ENCODE measurements at regions not wholly inside any gene's neighbourhood (a gene's known extent, or its start where the extent isn't known, plus 50 kb on each side); places are given as distances from the start of the nearest gene placed in this dataset.

DNA sequence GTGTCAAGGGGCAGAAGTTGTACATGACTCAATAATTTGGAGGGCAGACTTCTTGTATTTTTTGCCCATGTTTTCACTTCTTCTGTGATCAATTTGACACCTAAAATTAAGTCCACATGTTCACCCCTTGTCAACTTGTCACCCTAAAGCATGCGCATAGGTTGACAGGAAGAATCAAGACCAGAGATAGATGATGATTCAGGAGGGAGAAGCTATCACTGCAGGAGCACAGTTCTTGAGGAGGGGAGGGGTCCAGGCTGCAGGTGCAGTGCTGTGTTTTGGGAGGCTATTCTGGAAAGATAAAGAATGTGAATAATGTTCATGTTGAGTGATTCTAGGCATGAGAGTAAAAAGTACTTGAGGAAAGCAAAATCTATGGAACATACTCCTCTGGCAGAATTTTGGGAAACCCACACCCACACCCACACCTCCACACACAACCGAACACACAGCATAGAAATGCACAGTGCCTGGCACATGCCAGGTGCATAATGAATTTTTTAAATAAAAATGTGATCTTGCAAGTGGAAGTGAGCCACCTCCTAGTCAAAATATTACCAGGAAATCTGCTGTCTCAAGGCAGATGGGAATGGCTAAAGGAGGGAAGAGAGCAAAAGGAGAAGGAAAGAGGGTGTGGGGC lies 249.2 kb upstream of the MEX3C start:
- TF ChIP-seq, protein P1, sequence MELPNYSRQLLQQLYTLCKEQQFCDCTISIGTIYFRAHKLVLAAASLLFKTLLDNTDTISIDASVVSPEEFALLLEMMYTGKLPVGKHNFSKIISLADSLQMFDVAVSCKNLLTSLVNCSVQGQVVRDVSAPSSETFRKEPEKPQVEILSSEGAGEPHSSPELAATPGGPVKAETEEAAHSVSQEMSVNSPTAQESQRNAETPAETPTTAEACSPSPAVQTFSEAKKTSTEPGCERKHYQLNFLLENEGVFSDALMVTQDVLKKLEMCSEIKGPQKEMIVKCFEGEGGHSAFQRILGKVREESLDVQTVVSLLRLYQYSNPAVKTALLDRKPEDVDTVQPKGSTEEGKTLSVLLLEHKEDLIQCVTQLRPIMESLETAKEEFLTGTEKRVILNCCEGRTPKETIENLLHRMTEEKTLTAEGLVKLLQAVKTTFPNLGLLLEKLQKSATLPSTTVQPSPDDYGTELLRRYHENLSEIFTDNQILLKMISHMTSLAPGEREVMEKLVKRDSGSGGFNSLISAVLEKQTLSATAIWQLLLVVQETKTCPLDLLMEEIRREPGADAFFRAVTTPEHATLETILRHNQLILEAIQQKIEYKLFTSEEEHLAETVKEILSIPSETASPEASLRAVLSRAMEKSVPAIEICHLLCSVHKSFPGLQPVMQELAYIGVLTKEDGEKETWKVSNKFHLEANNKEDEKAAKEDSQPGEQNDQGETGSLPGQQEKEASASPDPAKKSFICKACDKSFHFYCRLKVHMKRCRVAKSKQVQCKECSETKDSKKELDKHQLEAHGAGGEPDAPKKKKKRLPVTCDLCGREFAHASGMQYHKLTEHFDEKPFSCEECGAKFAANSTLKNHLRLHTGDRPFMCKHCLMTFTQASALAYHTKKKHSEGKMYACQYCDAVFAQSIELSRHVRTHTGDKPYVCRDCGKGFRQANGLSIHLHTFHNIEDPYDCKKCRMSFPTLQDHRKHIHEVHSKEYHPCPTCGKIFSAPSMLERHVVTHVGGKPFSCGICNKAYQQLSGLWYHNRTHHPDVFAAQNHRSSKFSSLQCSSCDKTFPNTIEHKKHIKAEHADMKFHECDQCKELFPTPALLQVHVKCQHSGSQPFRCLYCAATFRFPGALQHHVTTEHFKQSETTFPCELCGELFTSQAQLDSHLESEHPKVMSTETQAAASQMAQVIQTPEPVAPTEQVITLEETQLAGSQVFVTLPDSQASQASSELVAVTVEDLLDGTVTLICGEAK (IDR thresholded peaks at IDR 0.05): no peak
- TF ChIP-seq, protein P1 (CRISPR knock-in tag; IDR thresholded peaks at IDR 0.05): no peak
- no peak for TF ChIP-seq TBL1XR1 (IDR thresholded peaks at IDR 0.05; ENCODE audit: borderline replicate concordance, low read length, partially characterized antibody)
- TF ChIP-seq ZNF552 (CRISPR knock-in tag; IDR thresholded peaks at IDR 0.05; ENCODE audit: borderline replicate concordance): no peak
- TF ChIP-seq ZNF121 (CRISPR knock-in tag; IDR thresholded peaks at IDR 0.05): no peak
- no peak for TF ChIP-seq CREB1 (IDR thresholded peaks at IDR 0.05)
- no peak for TF ChIP-seq CREB1 (CRISPR knock-in tag; IDR thresholded peaks at IDR 0.05)

All from HepG2 (cell line).